Astrocyte (in vitro differentiated cells and primary cell): ENCODE measurements at regions not wholly inside any gene's neighbourhood (a gene's known extent, or its start where the extent isn't known, plus 50 kb on each side); places are given as distances from the start of the nearest gene placed in this dataset.
A peak's percentile ranks its signal among the peaks of the same experiment; 100 is the strongest.

ENCODE experiments used
- DNase-seq: peaks from one replicate; pipeline ENCODE4 v3.0.0-alpha.2; 2010; ENCODE audit warnings: low read depth
- FAIRE-seq: peaks from 2 replicates; lab custom pipeline; 2011; peaks lifted over from hg19 to GRCh38; lab: Jason Lieb, UNC
- H2AFZ ChIP-seq: 2 replicates; pipeline ENCODE4 v1.6.0; 2012; ENCODE audit warnings: low read depth, low read length, inconsistent platforms
- H3K27ac ChIP-seq: 2 replicates; pipeline ENCODE4 v1.5.1; 2011; ENCODE audit warnings: low read depth, low read length, inconsistent platforms
- H3K27me3 ChIP-seq: 2 replicates; pipeline ENCODE4 v1.6.0; 2011; ENCODE audit warnings: low read length, inconsistent platforms; ENCODE audit not compliant: insufficient read depth
- H3K36me3 ChIP-seq: 2 replicates; pipeline ENCODE4 v1.5.1; 2011; ENCODE audit warnings: low read length, inconsistent platforms; ENCODE audit not compliant: insufficient read depth
- H3K4me1 ChIP-seq: 2 replicates; pipeline ENCODE4 v1.5.1; 2011; ENCODE audit warnings: low read length, inconsistent platforms; ENCODE audit not compliant: insufficient read depth
- H3K4me2 ChIP-seq: 2 replicates; pipeline ENCODE4 v1.6.0; 2012; ENCODE audit warnings: low read length, inconsistent platforms
- H3K4me3 ChIP-seq: 2 replicates; pipeline ENCODE4 v1.5.1; 2011; ENCODE audit warnings: low read depth, mild to moderate bottlenecking, low read length, inconsistent platforms; ENCODE audit not compliant: insufficient read depth
- H3K79me2 ChIP-seq: 2 replicates; pipeline ENCODE4 v1.6.0; 2012; ENCODE audit warnings: mild to moderate bottlenecking, low read length, inconsistent platforms; ENCODE audit not compliant: insufficient read depth
- H3K9ac ChIP-seq: 2 replicates; pipeline ENCODE4 v1.6.0; 2012; ENCODE audit warnings: mild to moderate bottlenecking, low read length, inconsistent platforms
- H3K9me3 ChIP-seq: 2 replicates; pipeline ENCODE4 v1.5.1; 2012; ENCODE audit warnings: low read depth, mild to moderate bottlenecking, low read length, inconsistent platforms; ENCODE audit not compliant: insufficient read depth
- H4K20me1 ChIP-seq: 2 replicates; pipeline ENCODE4 v1.6.0; 2012; ENCODE audit warnings: low read length, inconsistent platforms; ENCODE audit not compliant: insufficient read depth
- H3K27ac Mint-ChIP-seq: one replicate; pipeline ENCODE4 v1.8.0; 2021; ENCODE audit warnings: mild to moderate bottlenecking, mixed read lengths; ENCODE audit not compliant: unreplicated experiment
- H3K27me3 Mint-ChIP-seq: one replicate; pipeline ENCODE4 v1.8.0; 2021; ENCODE audit warnings: low read depth, mixed read lengths; ENCODE audit not compliant: unreplicated experiment
- H3K36me3 Mint-ChIP-seq: one replicate; pipeline ENCODE4 v1.8.0; 2021; ENCODE audit warnings: low read depth, mixed read lengths; ENCODE audit not compliant: unreplicated experiment
- H3K4me1 Mint-ChIP-seq: one replicate; pipeline ENCODE4 v1.8.0; 2021; ENCODE audit warnings: low read depth, mixed read lengths; ENCODE audit not compliant: unreplicated experiment
- H3K4me3 Mint-ChIP-seq: one replicate; pipeline ENCODE4 v1.8.0; 2021; ENCODE audit warnings: mild to moderate bottlenecking, moderate library complexity, mixed read lengths; ENCODE audit not compliant: unreplicated experiment
- H3K9me3 Mint-ChIP-seq: one replicate; pipeline ENCODE4 v1.8.0; 2021; ENCODE audit warnings: mild to moderate bottlenecking, mixed read lengths; ENCODE audit not compliant: unreplicated experiment
- EZH2 ChIP-seq: IDR thresholded peaks from 2 replicates; pipeline ENCODE4 v1.6.1; 2012; ENCODE audit warnings: mild to moderate bottlenecking, low read length, inconsistent platforms; ENCODE audit not compliant: insufficient read depth
- TF ChIP-seq, protein P1 (sequence below): IDR thresholded peaks from 2 replicates; pipeline ENCODE4 v1.5.1; 2011; ENCODE audit warnings: low read depth, mild to moderate bottlenecking, inconsistent platforms, low read length, moderate library complexity; ENCODE audit not compliant: insufficient read depth

DNA sequence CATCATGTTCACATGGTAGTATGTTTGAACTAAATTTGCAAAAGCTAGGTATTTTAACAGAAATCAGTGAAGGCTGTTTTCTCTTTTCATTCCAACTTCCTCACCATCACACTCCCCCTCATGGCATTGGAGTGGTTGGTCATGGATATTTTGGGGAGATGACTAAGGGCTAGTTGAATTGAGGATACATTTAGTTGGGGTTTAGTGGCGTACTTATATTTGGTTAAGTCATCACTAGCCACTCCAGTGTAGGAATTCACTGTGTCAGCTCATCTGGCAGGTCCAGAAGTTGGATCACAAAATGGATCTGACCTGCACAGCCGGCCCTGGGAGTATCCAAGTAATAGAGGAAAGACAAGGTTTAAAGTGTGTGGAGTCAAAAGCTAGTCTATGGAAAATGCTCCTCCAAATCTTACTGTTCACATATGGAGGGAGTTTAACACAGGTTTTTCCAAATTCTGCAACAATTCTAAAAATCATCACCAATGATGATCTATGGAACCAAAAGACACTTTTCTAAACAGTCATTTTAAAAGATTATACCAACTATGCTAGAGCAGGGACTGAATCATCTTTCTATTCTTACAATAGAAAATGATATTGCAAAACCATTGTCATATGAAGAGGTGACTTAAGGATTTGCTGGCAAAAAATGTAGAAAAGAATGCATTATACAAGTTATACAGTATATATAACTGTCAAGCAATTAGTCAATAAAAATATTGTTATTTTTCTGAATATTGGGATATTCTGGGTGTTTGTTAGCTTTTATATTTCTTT lies 247.8 kb upstream of the PEX5L start:
- Histone ChIP-seq H2AFZ (no peak overlapping the region), H3K4me3 (no peak overlapping the region), H3K27me3 (no peaks in the 10 kb centered on the region), H4K20me1 (no peaks in the 10 kb centered on the region), H3K9me3 (no peaks in the 10 kb centered on the region), H3K9ac (no peak overlapping the region), H3K4me2 (no peak overlapping the region), H3K79me2 (no peaks in the 10 kb centered on the region), H3K27ac (no peak overlapping the region), H3K36me3 (no peaks in the 10 kb centered on the region), H3K4me1 (no peaks in the 10 kb centered on the region)
- FAIRE-seq (no peak), DNase-seq (peak; percentile 51)
- Mint-ChIP-seq H3K4me3 (no peak overlapping the region), H3K27me3 (no peaks in the 10 kb centered on the region), H3K27ac (no peak overlapping the region), H3K9me3 (no peaks in the 10 kb centered on the region), H3K36me3 (no peaks in the 10 kb centered on the region), H3K4me1 (no peaks in the 10 kb centered on the region)
- TF ChIP-seq, protein P1, sequence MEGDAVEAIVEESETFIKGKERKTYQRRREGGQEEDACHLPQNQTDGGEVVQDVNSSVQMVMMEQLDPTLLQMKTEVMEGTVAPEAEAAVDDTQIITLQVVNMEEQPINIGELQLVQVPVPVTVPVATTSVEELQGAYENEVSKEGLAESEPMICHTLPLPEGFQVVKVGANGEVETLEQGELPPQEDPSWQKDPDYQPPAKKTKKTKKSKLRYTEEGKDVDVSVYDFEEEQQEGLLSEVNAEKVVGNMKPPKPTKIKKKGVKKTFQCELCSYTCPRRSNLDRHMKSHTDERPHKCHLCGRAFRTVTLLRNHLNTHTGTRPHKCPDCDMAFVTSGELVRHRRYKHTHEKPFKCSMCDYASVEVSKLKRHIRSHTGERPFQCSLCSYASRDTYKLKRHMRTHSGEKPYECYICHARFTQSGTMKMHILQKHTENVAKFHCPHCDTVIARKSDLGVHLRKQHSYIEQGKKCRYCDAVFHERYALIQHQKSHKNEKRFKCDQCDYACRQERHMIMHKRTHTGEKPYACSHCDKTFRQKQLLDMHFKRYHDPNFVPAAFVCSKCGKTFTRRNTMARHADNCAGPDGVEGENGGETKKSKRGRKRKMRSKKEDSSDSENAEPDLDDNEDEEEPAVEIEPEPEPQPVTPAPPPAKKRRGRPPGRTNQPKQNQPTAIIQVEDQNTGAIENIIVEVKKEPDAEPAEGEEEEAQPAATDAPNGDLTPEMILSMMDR = no peak
- TF ChIP-seq EZH2 = no peak

DNA sequence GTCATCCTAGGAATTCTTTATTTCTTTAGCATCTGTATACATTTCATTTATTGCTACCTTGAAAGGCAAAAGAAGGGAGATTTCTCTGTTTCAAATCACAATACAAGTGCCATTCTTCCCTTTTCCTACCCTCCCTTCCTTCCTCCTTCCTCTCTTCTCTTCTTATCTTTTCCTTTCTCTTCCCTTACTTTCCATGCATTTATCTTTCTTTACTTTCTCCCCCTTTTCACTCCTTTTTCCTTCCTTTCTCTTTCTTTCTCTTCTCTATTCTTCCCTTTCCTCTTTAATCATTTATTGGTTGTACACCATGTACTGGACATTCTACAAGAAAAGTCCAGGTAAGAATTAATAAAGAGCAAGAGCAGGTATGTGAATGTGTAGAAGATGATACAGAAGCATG lies 251.0 kb upstream of the PEX5L start:
- Histone ChIP-seq H3K9me3 (no peaks in the 10 kb centered on the region), H3K27ac (no peak overlapping the region), H3K4me2 (no peak overlapping the region), H3K27me3 (no peaks in the 10 kb centered on the region), H3K4me3 (no peak overlapping the region), H3K36me3 (no peaks in the 10 kb centered on the region), H3K9ac (no peak overlapping the region), H3K4me1 (no peaks in the 10 kb centered on the region), H4K20me1 (no peaks in the 10 kb centered on the region), H2AFZ (no peak overlapping the region), H3K79me2 (no peaks in the 10 kb centered on the region)
- no peak overlapping the region for H3K4me3 Mint-ChIP-seq
- H3K4me1 Mint-ChIP-seq = no peaks in the 10 kb centered on the region
- FAIRE-seq (no peak), DNase-seq (no peak)
- H3K27ac Mint-ChIP-seq = no peak overlapping the region
- H3K27me3 Mint-ChIP-seq = no peaks in the 10 kb centered on the region
- H3K9me3 Mint-ChIP-seq = no peaks in the 10 kb centered on the region
- no peaks in the 10 kb centered on the region for H3K36me3 Mint-ChIP-seq
- TF ChIP-seq, protein P1 = no peak
- TF ChIP-seq EZH2 = no peak

DNA sequence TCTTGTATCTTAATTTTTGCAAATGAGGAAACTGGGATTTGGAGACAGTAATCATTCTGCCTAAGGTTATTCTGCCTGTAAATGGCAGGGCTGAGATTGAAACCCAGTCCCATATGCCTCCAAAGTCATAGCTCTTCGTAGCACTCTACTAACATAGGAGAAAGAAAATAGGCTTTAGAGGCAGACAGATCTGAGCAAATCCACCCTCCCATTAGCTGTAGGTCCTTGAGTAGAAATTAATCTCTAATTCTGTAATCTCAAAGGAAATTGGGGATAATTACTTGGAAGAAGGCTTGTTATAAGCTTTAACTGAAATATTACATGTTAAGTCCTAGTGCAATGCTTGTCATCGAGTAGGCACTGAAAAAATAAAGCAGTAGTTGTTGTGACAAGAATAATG lies 252.1 kb upstream of the PEX5L start:
- Histone ChIP-seq H3K4me1 (no peaks in the 10 kb centered on the region), H3K9me3 (no peaks in the 10 kb centered on the region), H3K4me3 (no peak overlapping the region), H2AFZ (no peak overlapping the region), H4K20me1 (no peaks in the 10 kb centered on the region), H3K36me3 (no peaks in the 10 kb centered on the region), H3K9ac (no peak overlapping the region), H3K27ac (no peak overlapping the region), H3K27me3 (no peaks in the 10 kb centered on the region), H3K79me2 (no peaks in the 10 kb centered on the region), H3K4me2 (no peak overlapping the region)
- TF ChIP-seq EZH2 = no peak
- TF ChIP-seq, protein P1 = no peak
- Mint-ChIP-seq H3K9me3 (no peaks in the 10 kb centered on the region), H3K36me3 (no peaks in the 10 kb centered on the region), H3K27me3 (no peaks in the 10 kb centered on the region), H3K4me3 (no peak overlapping the region), H3K27ac (no peak overlapping the region), H3K4me1 (no peaks in the 10 kb centered on the region)
- FAIRE-seq (no peak), DNase-seq (no peak)
